ENCODE measurements at regions not wholly inside any gene's neighbourhood (a gene's known extent, or its start where the extent isn't known, plus 50 kb on each side); places are given as distances from the start of the nearest gene placed in this dataset.

- TF ChIP-seq, protein P1, sequence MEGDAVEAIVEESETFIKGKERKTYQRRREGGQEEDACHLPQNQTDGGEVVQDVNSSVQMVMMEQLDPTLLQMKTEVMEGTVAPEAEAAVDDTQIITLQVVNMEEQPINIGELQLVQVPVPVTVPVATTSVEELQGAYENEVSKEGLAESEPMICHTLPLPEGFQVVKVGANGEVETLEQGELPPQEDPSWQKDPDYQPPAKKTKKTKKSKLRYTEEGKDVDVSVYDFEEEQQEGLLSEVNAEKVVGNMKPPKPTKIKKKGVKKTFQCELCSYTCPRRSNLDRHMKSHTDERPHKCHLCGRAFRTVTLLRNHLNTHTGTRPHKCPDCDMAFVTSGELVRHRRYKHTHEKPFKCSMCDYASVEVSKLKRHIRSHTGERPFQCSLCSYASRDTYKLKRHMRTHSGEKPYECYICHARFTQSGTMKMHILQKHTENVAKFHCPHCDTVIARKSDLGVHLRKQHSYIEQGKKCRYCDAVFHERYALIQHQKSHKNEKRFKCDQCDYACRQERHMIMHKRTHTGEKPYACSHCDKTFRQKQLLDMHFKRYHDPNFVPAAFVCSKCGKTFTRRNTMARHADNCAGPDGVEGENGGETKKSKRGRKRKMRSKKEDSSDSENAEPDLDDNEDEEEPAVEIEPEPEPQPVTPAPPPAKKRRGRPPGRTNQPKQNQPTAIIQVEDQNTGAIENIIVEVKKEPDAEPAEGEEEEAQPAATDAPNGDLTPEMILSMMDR (IDR thresholded peaks at IDR 0.05): no peak
- TF ChIP-seq POLR2A (IDR thresholded peaks at IDR 0.05): no peak
These were observed 51.5 kb upstream of the ATP5PO start for GRCh38 chr21:33967086-33967571.

Data from right lobe of liver (tissue), 4 donors.